GM12864 (cell line): ENCODE measurements at regions not wholly inside any gene's neighbourhood (a gene's known extent, or its start where the extent isn't known, plus 50 kb on each side); places are given as distances from the start of the nearest gene placed in this dataset.

Source experiments
- DNase-seq: peaks from one replicate; pipeline ENCODE4 v3.0.0-alpha.2; 2011; ENCODE audit warnings: low read depth
- H3K4me3 ChIP-seq: 2 replicates; pipeline ENCODE4 v1.5.1; 2011; ENCODE audit warnings: mild to moderate bottlenecking, low read depth, low read length, control low read depth
- TF ChIP-seq, protein P1 (sequence below): IDR thresholded peaks from 2 replicates; pipeline ENCODE4 v1.5.1; 2011; ENCODE audit warnings: low read depth, mild to moderate bottlenecking, moderate library complexity, low read length, control low read depth, inconsistent platforms; ENCODE audit errors: missing control alignments

DNA sequence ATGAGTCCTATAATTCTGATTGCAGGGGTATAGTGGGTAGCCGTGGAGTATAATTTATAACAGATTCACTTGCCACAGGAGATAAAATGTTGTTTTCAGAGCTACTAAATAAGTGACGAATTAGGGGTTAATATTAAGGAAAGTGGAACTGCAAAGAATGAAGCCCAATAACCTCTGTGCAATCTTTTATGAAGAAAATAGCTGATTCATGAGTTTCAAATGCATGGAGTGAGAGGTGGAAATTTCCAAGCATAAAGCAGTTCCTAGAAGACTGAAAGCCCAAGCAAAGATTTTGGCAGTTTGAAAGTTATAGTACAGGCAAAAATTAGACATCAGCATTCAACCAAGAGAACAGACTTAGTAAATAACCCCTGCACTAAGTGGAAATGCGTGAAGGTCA lies 1782.4 kb upstream of the PCDH10 start:
- TF ChIP-seq, protein P1, sequence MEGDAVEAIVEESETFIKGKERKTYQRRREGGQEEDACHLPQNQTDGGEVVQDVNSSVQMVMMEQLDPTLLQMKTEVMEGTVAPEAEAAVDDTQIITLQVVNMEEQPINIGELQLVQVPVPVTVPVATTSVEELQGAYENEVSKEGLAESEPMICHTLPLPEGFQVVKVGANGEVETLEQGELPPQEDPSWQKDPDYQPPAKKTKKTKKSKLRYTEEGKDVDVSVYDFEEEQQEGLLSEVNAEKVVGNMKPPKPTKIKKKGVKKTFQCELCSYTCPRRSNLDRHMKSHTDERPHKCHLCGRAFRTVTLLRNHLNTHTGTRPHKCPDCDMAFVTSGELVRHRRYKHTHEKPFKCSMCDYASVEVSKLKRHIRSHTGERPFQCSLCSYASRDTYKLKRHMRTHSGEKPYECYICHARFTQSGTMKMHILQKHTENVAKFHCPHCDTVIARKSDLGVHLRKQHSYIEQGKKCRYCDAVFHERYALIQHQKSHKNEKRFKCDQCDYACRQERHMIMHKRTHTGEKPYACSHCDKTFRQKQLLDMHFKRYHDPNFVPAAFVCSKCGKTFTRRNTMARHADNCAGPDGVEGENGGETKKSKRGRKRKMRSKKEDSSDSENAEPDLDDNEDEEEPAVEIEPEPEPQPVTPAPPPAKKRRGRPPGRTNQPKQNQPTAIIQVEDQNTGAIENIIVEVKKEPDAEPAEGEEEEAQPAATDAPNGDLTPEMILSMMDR: no peak
- DNase-seq: no peak
- no peak overlapping the region for H3K4me3 ChIP-seq

DNA sequence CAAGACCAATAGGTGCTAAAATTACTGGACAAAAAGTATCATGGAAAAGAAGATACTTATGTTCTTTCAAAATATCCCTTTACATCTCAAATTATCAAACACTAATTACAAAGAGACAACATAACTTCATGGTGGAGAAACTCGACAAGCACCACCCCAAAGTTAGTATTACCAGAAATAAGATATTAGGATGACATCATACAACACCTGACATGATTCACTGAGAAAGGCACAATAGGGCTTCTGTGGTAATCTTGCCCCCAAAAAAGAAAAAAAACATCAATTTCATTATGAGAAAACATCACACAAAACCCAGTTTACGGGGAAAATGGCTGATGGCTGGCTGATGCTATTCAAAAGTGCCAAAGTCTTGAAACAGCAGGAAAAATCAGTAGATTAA lies 1781.7 kb upstream of the PCDH10 start:
- H3K4me3 ChIP-seq: no peak overlapping the region
- DNase-seq: no peak
- TF ChIP-seq, protein P1: no peak

DNA sequence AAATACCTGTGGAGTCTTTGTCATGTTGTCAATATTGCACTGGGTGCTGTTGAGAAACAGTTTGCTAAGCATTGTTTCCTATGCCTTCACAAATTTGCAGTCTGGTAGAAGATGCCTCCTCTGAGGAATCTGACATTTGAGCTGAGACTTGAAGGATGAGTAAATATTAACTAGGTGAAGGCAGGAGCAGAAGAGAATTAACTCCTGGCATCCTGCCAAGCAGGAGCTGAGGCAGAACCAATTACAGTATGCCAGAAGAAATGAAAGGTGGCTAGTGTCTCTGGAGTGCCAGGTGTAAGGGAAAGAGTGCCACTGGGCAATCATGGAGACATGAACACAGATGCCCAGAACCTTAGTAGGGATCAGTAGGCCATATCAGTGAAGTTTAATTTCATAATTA lies 1778.2 kb upstream of the PCDH10 start:
- TF ChIP-seq, protein P1: no peak
- no peak overlapping the region for H3K4me3 ChIP-seq
- DNase-seq: no peak

DNA sequence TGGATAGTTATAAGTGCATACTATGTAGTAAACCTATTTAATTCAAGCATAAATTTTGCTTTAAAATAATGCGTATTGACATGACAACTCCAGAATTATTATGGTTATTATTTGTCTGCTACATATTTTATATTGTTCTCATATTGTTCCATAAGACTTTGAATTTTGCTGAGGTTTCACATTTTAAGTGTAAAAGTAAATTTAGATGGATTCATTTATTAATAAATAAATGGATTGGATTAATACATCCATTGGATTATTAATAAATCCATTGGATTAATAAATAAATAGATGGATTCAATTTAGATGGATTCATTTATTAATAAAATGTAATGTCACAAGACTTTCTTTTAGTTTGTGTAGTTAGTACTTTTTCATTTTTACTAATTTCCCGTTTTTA lies 1768.0 kb upstream of the PCDH10 start:
- no peak for DNase-seq
- TF ChIP-seq, protein P1: no peak
- H3K4me3 ChIP-seq: no peak overlapping the region

DNA sequence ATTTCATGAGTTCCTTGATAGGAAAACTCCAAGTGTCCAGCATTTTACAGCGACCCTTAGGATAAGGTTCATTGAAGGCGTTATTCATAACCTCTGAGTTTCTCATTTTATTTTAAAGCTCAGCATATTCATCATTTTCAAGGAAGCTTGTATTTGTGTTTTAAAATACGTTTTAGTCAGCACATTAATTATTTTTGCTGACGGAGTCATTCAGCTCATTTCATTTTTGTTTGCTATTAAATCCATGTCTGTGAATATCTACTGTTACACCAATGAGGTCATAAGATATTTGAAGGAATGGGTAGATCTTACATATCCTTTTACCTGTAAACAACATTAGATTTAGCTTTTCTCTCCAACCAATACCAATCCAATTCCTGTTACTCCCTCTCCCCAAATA lies 1766.3 kb upstream of the PCDH10 start:
- TF ChIP-seq, protein P1: no peak
- H3K4me3 ChIP-seq: no peak overlapping the region
- no peak for DNase-seq

DNA sequence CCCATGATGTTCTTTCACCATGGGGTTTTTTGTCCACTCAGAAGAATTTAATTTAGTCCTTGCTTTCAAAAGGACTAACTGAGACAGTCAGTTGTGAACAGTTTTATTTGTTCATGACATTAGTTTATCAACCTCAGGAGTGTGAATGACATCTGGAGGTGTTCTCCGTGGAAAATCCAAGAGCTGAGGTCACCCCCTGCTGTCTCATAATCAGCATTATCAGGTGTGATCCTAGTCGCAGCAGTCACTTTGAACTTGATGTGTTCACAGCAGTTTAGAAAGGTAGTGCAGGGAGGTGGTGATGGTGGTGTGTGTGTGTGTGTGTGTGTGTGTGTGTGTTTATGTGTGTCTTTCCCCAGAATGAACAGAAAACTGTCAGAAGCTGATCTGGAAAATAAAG lies 1760.8 kb upstream of the PCDH10 start:
- H3K4me3 ChIP-seq: no peak overlapping the region
- no peak for DNase-seq
- TF ChIP-seq, protein P1: no peak

DNA sequence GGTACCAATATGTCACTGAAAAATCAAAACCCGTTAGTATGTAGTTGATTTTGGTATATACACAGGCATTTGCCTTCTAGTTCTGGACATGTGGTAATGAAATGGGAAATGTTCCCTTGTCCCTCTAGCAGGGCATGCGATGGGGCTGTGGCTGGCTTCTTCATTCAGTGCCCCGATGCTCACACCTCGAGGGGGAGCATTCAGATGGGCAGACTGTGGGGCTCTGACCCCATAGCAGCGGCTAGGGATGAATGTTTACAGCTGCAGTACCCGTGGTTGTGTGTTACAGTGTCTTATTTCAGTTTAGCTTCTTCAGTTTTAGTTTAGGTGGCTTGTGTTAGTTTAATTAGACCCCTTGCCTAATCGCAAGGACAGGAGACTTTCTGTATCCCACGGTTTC lies 1741.0 kb upstream of the PCDH10 start:
- DNase-seq: no peak
- H3K4me3 ChIP-seq: no peak overlapping the region
- TF ChIP-seq, protein P1: no peak
